HG02678 (cell line): ENCODE measurements at regions not wholly inside any gene's neighbourhood (a gene's known extent, or its start where the extent isn't known, plus 50 kb on each side); places are given as distances from the start of the nearest gene placed in this dataset.

Source experiments
- ATAC-seq: cut with Tn5 transposase; IDR thresholded peaks from one replicate; pipeline ENCODE4 v1.9.1; 2021; ENCODE audit warnings: mild to moderate bottlenecking, moderate library complexity; ENCODE audit not compliant: unreplicated experiment

GRCh38 chr13:100870898-100871297 lies 196.3 kb upstream of the TMTC4 start:
- no peak for ATAC-seq

- no peak for ATAC-seq
These were observed 186.3 kb upstream of the TMTC4 start for GRCh38 chr13:100860866-100861265.

GRCh38 chr13:100859861-100860260 lies 185.3 kb upstream of the TMTC4 start:
- no peak for ATAC-seq

GRCh38 chr13:100855151-100855550 lies 180.6 kb upstream of the TMTC4 start:
- ATAC-seq: no peak

GRCh38 chr13:100854006-100854405 lies 179.4 kb upstream of the TMTC4 start:
- ATAC-seq: no peak

GRCh38 chr13:100853434-100853833 lies 178.8 kb upstream of the TMTC4 start:
- no peak for ATAC-seq

- no peak for ATAC-seq
These were observed 177.6 kb upstream of the TMTC4 start for GRCh38 chr13:100852146-100852545.

- ATAC-seq: no peak
These were observed 173.7 kb upstream of the TMTC4 start for GRCh38 chr13:100848304-100848703.

- no peak for ATAC-seq
These were observed 170.6 kb upstream of the TMTC4 start for GRCh38 chr13:100845128-100845757.

GRCh38 chr13:100842136-100842535 lies 167.5 kb upstream of the TMTC4 start:
- no peak for ATAC-seq

- no peak for ATAC-seq
These were observed 163.8 kb upstream of the TMTC4 start for GRCh38 chr13:100838387-100838786.

GRCh38 chr13:100837631-100838030 lies 163.0 kb upstream of the TMTC4 start:
- no peak for ATAC-seq

- ATAC-seq: no peak
These were observed 162.1 kb upstream of the TMTC4 start for GRCh38 chr13:100836711-100837110.

GRCh38 chr13:100835695-100836094 lies 161.1 kb upstream of the TMTC4 start:
- no peak for ATAC-seq

- no peak for ATAC-seq
These were observed 158.8 kb upstream of the TMTC4 start for GRCh38 chr13:100833427-100833826.

GRCh38 chr13:100828226-100828625 lies 153.6 kb upstream of the TMTC4 start:
- ATAC-seq: no peak

GRCh38 chr13:100827489-100828176 lies 153.0 kb upstream of the TMTC4 start:
- no peak for ATAC-seq

- no peak for ATAC-seq
These were observed 151.8 kb upstream of the TMTC4 start for GRCh38 chr13:100826441-100826840.

- ATAC-seq: no peak
These were observed 151.0 kb upstream of the TMTC4 start for GRCh38 chr13:100825557-100825956.

GRCh38 chr13:100824366-100824765 lies 149.8 kb upstream of the TMTC4 start:
- ATAC-seq: no peak

- no peak for ATAC-seq
These were observed 148.9 kb upstream of the TMTC4 start for GRCh38 chr13:100823448-100823847.

GRCh38 chr13:100822871-100823443 lies 148.4 kb upstream of the TMTC4 start:
- no peak for ATAC-seq
